GM23338 (cell line): ENCODE measurements at regions not wholly inside any gene's neighbourhood (a gene's known extent, or its start where the extent isn't known, plus 50 kb on each side); places are given as distances from the start of the nearest gene placed in this dataset.

Source experiments
- ATAC-seq: fragments of 200-7000 bp; cut with Tn5 transposase; 3 replicates; pipeline ENCODE4 v1.9.1; 2020
- DNase-seq: peaks from one replicate; pipeline ENCODE4 v3.0.0-alpha.2; 2015; ENCODE audit warnings: low spot score
- H2AFZ ChIP-seq: fragments of 200-600 bp; sonication (generic); 2 replicates; pipeline ENCODE4 v1.8.0; 2016; ENCODE audit warnings: antibody characterized with exemption, mild to moderate bottlenecking, moderate library complexity
- H3F3A ChIP-seq: fragments of 200-600 bp; sonication (generic); replicated peaks from 2 replicates; pipeline ENCODE4 v1.8.0; 2017; ENCODE audit warnings: antibody characterized with exemption, mixed run types, low read depth
- H3K27ac ChIP-seq: fragments of 200-600 bp; sonication (generic); 2 replicates; pipeline ENCODE4 v1.6.1; 2016; ENCODE audit warnings: low read depth
- H3K27me3 ChIP-seq: fragments of 200-600 bp; sonication (generic); 2 replicates; pipeline ENCODE4 v1.8.0; 2016; ENCODE audit warnings: mild to moderate bottlenecking, mixed run types, moderate library complexity; ENCODE audit not compliant: insufficient read depth
- H3K36me3 ChIP-seq: fragments of 200-600 bp; sonication (generic); 2 replicates; pipeline ENCODE4 v1.8.0; 2016; ENCODE audit warnings: mild to moderate bottlenecking; ENCODE audit not compliant: insufficient read depth
- H3K4me1 ChIP-seq: fragments of 200-600 bp; sonication (generic); 2 replicates; pipeline ENCODE4 v1.8.0; 2016; ENCODE audit warnings: mild to moderate bottlenecking, moderate library complexity; ENCODE audit not compliant: insufficient read depth
- H3K4me2 ChIP-seq: fragments of 200-600 bp; sonication (generic); 2 replicates; pipeline ENCODE4 v1.7.1; 2017; ENCODE audit warnings: mixed run types
- H3K4me3 ChIP-seq: fragments of 200-600 bp; sonication (generic); 2 replicates; pipeline ENCODE4 v1.6.1; 2016; ENCODE audit warnings: mixed run types
- H3K79me2 ChIP-seq: fragments of 200-600 bp; sonication (generic); replicated peaks from 2 replicates; pipeline ENCODE4 v1.8.0; 2017; ENCODE audit warnings: mild to moderate bottlenecking; ENCODE audit not compliant: insufficient read depth
- H3K9me2 ChIP-seq: fragments of 200-600 bp; sonication (generic); 2 replicates; pipeline ENCODE4 v1.8.0; 2017; ENCODE audit not compliant: insufficient read depth
- H4K20me1 ChIP-seq: fragments of 200-600 bp; sonication (generic); replicated peaks from 2 replicates; pipeline ENCODE4 v1.8.0; 2017; ENCODE audit warnings: mild to moderate bottlenecking; ENCODE audit not compliant: insufficient read depth
- H3K27ac Mint-ChIP-seq: 2 replicates; pipeline ENCODE4 v1.8.0; 2020; ENCODE audit warnings: inconsistent platforms, mild to moderate bottlenecking, moderate library complexity, mixed read lengths
- H3K27me3 Mint-ChIP-seq: 3 replicates; pipeline ENCODE4 v1.8.0; 2022; ENCODE audit warnings: low read depth, mild to moderate bottlenecking, moderate library complexity, mixed read lengths, inconsistent platforms; ENCODE audit not compliant: insufficient read depth, poor library complexity
- H3K36me3 Mint-ChIP-seq: 3 replicates; pipeline ENCODE4 v1.8.0; 2021; ENCODE audit warnings: low read depth, mild to moderate bottlenecking, inconsistent platforms, moderate library complexity, mixed read lengths
- H3K4me1 Mint-ChIP-seq: 3 replicates; pipeline ENCODE4 v1.8.0; 2020; ENCODE audit warnings: mild to moderate bottlenecking, inconsistent platforms, mixed read lengths
- H3K4me3 Mint-ChIP-seq: 3 replicates; pipeline ENCODE4 v1.8.0; 2021; ENCODE audit warnings: moderate library complexity, mild to moderate bottlenecking, inconsistent platforms, mixed read lengths
- H3K9me3 Mint-ChIP-seq: 3 replicates; pipeline ENCODE4 v1.8.0; 2020; ENCODE audit warnings: moderate library complexity, mild to moderate bottlenecking, inconsistent platforms, mixed read lengths
- CREB1 ChIP-seq: fragments of 250-450 bp; sonication (Bioruptor Pico); IDR thresholded peaks from 2 replicates; pipeline ENCODE4 v1.5.0; 2020; ENCODE audit warnings: low read depth, mild to moderate bottlenecking, moderate library complexity
- EZH2 ChIP-seq: fragments of 200-600 bp; sonication (generic); IDR thresholded peaks from one replicate; pipeline ENCODE4 v1.8.0; 2017; ENCODE audit warnings: antibody characterized with exemption, mild to moderate bottlenecking, low read depth; ENCODE audit not compliant: unreplicated experiment
- EZH2phosphoT487 ChIP-seq: fragments of 200-600 bp; sonication (generic); IDR thresholded peaks from one replicate; pipeline ENCODE4 v1.8.1; 2018; ENCODE audit warnings: antibody characterized with exemption; ENCODE audit not compliant: unreplicated experiment
- JUNB ChIP-seq: IDR thresholded peaks from one replicate; pipeline ENCODE4 v1.6.1; 2016; ENCODE audit warnings: antibody characterized with exemption; ENCODE audit not compliant: unreplicated experiment
- POLR2AphosphoS5 ChIP-seq: IDR thresholded peaks from 2 replicates; pipeline ENCODE4 v1.6.1; 2016; ENCODE audit warnings: antibody characterized with exemption, low read depth
- ZNF114 ChIP-seq: fragments of 250-450 bp; sonication (Bioruptor Pico); IDR thresholded peaks from 2 replicates; pipeline ENCODE4 v1.5.0; 2020; ENCODE audit warnings: mild to moderate bottlenecking, moderate library complexity
- TF ChIP-seq, protein P1 (sequence below), 2 experiments: fragments of 200-600 bp in 1 of 2; sonication (generic) in 1 of 2; conservative IDR thresholded peaks; 2 replicates each; pipeline versions ENCODE4 v1.5.1 to v1.6.1; 2016 to 2017; ENCODE audit warnings: antibody characterized with exemption in 2 of 2, low read depth in 2 of 2, mild to moderate bottlenecking in 2 of 2, moderate library complexity in 1 of 2
- TF ChIP-seq, protein P2 (sequence below): IDR thresholded peaks from 2 replicates; pipeline ENCODE4 v1.6.1; 2016; ENCODE audit warnings: antibody characterized with exemption
- TF ChIP-seq, protein P3 (sequence below): IDR thresholded peaks from one replicate; pipeline ENCODE4 v1.6.1; 2018; ENCODE audit warnings: antibody characterized with exemption; ENCODE audit not compliant: unreplicated experiment

DNA sequence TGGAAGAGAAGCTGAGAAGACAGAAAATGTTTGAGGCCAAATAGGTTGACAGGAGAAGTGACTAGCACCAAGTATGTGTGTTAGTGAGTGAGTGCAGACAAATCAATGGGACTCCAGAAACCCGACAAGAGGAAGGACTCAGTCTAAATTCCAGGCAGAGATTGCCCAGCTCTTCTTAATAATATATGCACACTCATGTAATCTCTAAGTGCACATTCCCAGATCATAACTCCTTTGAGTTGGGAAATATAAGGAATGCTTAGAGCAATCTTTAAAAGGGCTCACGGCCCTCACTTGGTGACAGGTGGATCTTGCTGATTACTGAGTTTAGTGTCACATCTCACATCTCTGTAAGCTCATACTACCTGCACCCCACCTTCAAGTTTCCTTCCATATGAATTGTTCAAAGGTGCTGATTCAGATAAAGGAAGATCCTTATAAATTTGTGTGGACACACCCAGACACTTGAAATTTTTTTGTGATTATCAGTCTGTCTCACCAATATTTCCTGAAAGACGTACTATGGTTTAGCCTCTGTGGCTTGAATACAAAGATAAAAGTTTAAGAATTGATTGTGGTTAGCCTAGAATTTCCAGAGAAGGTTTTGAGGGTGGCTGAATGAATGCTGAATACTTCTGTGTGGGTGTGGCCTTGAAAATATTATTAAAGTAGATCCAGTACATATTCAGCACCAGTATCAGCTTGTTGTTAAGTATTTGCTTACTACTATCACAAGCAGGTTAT, 205.1 kb upstream of the UGT8 start (continued):
- TF ChIP-seq, protein P1, sequence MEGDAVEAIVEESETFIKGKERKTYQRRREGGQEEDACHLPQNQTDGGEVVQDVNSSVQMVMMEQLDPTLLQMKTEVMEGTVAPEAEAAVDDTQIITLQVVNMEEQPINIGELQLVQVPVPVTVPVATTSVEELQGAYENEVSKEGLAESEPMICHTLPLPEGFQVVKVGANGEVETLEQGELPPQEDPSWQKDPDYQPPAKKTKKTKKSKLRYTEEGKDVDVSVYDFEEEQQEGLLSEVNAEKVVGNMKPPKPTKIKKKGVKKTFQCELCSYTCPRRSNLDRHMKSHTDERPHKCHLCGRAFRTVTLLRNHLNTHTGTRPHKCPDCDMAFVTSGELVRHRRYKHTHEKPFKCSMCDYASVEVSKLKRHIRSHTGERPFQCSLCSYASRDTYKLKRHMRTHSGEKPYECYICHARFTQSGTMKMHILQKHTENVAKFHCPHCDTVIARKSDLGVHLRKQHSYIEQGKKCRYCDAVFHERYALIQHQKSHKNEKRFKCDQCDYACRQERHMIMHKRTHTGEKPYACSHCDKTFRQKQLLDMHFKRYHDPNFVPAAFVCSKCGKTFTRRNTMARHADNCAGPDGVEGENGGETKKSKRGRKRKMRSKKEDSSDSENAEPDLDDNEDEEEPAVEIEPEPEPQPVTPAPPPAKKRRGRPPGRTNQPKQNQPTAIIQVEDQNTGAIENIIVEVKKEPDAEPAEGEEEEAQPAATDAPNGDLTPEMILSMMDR (conservative IDR thresholded peaks at IDR 0.05; ENCODE audit: low read depth in 2 of 2): no peak
- no peak for TF ChIP-seq ZNF114 (CRISPR knock-in tag)
- TF ChIP-seq CREB1: no peak
- TF ChIP-seq JUNB: no peak
- TF ChIP-seq POLR2AphosphoS5: no peak
- TF ChIP-seq, protein P2, sequence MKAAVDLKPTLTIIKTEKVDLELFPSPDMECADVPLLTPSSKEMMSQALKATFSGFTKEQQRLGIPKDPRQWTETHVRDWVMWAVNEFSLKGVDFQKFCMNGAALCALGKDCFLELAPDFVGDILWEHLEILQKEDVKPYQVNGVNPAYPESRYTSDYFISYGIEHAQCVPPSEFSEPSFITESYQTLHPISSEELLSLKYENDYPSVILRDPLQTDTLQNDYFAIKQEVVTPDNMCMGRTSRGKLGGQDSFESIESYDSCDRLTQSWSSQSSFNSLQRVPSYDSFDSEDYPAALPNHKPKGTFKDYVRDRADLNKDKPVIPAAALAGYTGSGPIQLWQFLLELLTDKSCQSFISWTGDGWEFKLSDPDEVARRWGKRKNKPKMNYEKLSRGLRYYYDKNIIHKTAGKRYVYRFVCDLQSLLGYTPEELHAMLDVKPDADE: no peak

DNA sequence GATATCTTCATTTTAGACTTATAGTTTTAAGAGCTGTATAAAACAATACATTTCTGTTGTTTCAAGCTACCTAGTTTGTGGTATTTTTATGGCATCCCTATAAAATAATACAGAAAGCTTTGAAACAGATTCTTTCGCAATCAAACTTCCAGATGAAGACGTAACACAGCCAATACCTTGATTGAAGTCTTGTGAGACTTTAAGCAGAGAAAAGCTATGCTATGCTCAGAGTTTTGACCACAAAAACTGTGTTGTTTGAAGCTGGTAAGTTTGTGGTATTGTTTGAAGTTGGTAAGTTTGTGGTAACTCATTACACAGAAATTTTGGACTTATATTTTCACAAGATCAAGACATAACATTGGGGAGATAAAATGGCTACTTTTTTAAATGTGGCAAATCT, 201.8 kb upstream of the UGT8 start:
- Histone ChIP-seq H3K36me3 (no peaks in the 10 kb centered on the region), H3K79me2 (no peaks in the 10 kb centered on the region), H4K20me1 (no peaks in the 10 kb centered on the region), H3K27ac (no peak overlapping the region), H3F3A (no peaks in the 10 kb centered on the region), H3K4me3 (no peak overlapping the region), H3K9me2 (peaks cover 10% of the 10 kb centered on the region), H3K4me2 (no peak overlapping the region), H2AFZ (no peak overlapping the region), H3K4me1 (peaks cover 19% of the 10 kb centered on the region), H3K27me3 (no peaks in the 10 kb centered on the region)
- Mint-ChIP-seq H3K27ac (no peak overlapping the region), H3K36me3 (no peaks in the 10 kb centered on the region), H3K27me3 (peaks cover 4% of the 10 kb centered on the region), H3K9me3 (no peaks in the 10 kb centered on the region), H3K4me1 (peaks cover 29% of the 10 kb centered on the region), H3K4me3 (no peak overlapping the region)
- DNase-seq: no peak
- ATAC-seq: no peak
- TF ChIP-seq, protein P1 (conservative IDR thresholded peaks at IDR 0.05; ENCODE audit: low read depth in 2 of 2): no peak
- no peak for TF ChIP-seq EZH2phosphoT487
- TF ChIP-seq, protein P3, sequence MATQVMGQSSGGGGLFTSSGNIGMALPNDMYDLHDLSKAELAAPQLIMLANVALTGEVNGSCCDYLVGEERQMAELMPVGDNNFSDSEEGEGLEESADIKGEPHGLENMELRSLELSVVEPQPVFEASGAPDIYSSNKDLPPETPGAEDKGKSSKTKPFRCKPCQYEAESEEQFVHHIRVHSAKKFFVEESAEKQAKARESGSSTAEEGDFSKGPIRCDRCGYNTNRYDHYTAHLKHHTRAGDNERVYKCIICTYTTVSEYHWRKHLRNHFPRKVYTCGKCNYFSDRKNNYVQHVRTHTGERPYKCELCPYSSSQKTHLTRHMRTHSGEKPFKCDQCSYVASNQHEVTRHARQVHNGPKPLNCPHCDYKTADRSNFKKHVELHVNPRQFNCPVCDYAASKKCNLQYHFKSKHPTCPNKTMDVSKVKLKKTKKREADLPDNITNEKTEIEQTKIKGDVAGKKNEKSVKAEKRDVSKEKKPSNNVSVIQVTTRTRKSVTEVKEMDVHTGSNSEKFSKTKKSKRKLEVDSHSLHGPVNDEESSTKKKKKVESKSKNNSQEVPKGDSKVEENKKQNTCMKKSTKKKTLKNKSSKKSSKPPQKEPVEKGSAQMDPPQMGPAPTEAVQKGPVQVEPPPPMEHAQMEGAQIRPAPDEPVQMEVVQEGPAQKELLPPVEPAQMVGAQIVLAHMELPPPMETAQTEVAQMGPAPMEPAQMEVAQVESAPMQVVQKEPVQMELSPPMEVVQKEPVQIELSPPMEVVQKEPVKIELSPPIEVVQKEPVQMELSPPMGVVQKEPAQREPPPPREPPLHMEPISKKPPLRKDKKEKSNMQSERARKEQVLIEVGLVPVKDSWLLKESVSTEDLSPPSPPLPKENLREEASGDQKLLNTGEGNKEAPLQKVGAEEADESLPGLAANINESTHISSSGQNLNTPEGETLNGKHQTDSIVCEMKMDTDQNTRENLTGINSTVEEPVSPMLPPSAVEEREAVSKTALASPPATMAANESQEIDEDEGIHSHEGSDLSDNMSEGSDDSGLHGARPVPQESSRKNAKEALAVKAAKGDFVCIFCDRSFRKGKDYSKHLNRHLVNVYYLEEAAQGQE: no peak
- no peak for TF ChIP-seq POLR2AphosphoS5
- TF ChIP-seq EZH2: no peak
- no peak for TF ChIP-seq JUNB
